HG02885 (cell line): ENCODE measurements at regions not wholly inside any gene's neighbourhood (a gene's known extent, or its start where the extent isn't known, plus 50 kb on each side); places are given as distances from the start of the nearest gene placed in this dataset.

Experiments
- ATAC-seq: cut with Tn5 transposase; IDR thresholded peaks from one replicate; pipeline ENCODE4 v1.9.1; 2021; ENCODE audit warnings: mild to moderate bottlenecking; ENCODE audit not compliant: unreplicated experiment, poor library complexity

DNA sequence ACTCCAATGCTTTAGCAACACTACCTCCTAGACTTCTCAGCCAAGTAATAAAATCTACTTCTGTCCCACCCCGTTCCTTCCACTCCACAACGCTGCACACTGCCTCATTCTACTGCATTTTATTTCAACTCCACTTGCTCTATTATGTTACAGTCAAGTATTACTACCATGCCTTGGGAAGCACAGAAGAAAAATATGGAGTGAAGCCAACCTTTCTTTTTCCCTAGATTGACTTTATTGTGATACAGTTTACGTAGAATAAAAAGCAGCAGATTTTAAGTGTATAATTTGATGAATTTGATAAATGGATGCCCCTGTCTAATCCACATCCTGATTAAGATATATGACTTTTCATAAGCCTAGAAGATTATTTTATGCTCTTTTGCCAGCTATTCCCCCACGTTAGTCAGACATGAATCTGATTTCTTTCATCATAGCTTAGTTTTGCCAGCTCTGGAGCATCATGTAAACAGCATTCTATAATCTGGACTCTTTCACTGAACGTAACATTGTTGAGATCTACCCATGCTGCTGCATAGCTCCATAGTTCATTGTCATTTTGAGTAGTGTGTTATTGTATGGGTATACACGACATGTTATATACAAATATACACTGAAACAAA lies 676.8 kb upstream of the RAB6C start:
- ATAC-seq: no peak

DNA sequence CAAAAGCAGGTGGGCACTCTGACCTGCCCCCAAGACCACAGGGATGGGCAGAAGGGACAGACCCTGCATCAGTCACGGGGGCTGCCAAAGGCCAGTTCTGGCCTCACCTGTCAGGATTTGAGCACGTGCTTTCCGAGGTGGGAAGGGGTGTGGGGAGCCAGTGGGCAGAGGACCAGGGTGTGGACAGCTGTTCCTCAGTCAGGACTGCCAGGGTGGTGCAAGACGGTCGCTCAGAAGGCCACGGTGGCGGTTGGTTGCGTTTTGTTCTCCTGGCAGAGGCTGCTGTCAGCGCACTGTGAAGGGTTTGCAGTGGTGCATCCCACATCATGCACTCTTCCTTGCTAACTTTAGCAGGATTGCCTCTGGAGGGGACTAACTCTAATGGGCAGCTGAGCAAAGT lies 665.3 kb upstream of the RAB6C start:
- ATAC-seq: no peak

DNA sequence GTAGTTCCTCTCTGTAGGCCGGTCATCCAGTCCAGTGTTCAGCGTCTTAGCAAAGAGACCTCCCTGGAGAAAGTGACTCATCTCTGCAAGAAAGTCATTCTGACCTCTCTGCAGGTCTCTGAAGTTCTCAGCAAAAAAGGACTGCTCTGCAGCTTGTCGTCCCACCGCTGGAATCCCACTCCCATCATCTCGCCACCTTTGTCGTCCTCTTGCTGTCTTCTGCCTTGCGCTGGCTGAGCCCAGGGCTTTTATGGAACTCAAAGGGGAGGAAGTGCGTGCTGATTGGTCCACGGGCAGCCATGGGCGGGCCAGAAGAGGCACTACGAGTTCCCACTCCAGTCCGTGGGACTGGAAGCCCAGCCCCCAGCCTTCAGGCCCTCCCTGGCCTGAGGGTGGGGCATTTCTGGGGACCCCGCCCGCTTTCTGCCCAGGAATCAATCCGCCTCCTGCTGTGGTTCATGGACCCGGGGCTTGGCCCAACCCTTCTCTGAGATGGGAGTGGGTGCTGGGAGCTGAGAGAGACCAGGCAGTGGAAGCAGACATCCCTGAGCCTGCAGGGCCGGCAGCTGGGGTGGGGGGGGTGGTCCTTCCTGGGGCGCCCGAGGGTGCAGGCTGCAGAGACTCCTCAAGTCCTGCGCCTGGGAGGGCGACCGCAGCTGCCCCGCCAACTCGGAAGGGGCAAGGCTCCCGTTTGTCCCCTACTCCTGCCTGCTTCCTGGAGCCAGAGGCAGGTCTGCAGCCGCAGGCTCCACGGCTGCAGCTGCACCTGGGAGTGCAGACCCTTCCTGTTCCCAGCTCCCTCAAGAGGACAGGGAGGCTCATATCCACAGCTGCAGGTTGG lies 660.7 kb upstream of the RAB6C start:
- ATAC-seq: no peak

GRCh38 chr2:129319422-129319717 lies 660.1 kb upstream of the RAB6C start:
- no peak for ATAC-seq

DNA sequence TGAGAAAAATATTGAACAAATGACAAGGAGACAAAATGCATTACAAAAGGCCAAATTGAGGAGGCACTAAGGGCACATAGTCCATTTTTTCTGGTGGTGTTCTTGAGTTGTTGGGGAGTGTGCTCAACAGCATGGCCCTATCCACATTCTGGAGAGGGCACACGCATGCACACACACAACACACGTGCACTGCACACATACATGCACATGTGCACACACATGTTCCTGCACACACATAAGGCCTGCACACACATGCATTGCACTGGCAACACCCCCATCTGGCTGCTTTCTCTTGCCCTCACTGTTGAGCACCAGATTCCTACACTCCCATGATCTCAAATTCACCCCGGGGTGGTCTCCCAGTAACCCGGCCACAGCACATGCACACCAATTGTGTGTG lies 659.2 kb upstream of the RAB6C start:
- ATAC-seq: no peak

DNA sequence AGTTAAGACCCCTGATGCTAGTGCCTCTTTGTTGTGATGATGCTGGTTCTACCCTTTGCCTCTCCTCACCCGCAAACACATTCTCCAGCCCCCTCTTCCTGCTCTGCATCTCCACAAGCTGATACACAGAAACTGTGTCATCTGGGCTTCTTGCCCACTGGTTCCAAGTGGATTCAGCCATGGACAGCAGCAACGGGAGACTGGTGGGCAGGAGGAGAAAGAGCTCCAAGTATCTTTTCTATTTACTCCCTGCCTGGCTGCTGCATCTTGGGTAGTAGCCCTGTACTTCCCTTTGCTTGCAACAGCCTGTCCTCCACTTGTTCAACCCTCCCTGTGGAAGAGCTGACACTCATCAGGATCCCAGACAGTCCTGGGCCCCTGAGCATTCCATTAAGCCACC lies 655.1 kb upstream of the RAB6C start:
- no peak for ATAC-seq

DNA sequence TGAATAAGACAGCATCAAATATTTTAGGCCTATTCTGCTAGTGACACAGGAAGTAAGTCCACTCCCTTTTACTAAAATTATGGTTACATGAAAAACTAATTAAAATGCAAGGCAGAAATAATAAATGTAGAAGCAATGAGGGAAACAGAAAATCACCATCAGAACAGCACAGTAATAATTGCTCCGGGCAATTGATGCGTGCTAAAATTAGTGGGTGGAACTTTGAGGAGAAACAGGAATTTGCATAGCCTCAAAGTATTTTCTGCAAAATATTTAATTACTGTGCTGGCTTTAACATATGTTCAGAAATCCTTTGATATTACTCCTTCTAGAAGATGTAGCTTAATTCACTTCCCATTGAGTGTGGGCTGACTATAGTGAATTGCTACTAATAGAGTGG lies 654.3 kb upstream of the RAB6C start:
- ATAC-seq: no peak

DNA sequence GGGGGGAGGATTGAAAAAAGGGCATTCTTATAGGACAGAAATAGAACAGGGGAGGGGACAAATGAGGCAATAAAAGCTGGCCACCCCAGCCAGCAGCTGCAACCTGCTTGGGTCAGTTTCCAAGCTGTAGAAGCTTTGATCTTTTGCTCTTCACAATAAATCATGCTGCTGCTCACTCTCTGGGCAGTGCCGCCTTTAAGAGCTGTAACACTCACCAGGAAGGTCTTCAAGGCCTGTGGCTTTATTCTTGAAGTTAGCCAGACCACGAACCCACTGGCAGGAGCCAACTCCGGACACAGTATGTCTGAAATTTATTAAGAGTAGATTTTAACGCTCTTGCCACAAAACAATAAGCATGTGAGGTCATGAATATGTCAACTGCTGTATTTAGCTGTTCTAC lies 649.9 kb upstream of the RAB6C start:
- ATAC-seq: no peak

GRCh38 chr2:129330504-129330903 lies 649.0 kb upstream of the RAB6C start:
- ATAC-seq: no peak

- no peak for ATAC-seq
Observed at GRCh38 chr2:129331638-129332037, 647.8 kb upstream of the RAB6C start.

- ATAC-seq: no peak
Observed at GRCh38 chr2:129334128-129334527, 645.3 kb upstream of the RAB6C start.

- no peak for ATAC-seq
Observed at GRCh38 chr2:129334696-129335410, 644.6 kb upstream of the RAB6C start.

GRCh38 chr2:129336276-129336675 lies 643.2 kb upstream of the RAB6C start:
- no peak for ATAC-seq

- ATAC-seq: no peak
Observed at GRCh38 chr2:129337076-129337475, 642.4 kb upstream of the RAB6C start.

- ATAC-seq: no peak
Observed at GRCh38 chr2:129345540-129345939, 633.9 kb upstream of the RAB6C start.

DNA sequence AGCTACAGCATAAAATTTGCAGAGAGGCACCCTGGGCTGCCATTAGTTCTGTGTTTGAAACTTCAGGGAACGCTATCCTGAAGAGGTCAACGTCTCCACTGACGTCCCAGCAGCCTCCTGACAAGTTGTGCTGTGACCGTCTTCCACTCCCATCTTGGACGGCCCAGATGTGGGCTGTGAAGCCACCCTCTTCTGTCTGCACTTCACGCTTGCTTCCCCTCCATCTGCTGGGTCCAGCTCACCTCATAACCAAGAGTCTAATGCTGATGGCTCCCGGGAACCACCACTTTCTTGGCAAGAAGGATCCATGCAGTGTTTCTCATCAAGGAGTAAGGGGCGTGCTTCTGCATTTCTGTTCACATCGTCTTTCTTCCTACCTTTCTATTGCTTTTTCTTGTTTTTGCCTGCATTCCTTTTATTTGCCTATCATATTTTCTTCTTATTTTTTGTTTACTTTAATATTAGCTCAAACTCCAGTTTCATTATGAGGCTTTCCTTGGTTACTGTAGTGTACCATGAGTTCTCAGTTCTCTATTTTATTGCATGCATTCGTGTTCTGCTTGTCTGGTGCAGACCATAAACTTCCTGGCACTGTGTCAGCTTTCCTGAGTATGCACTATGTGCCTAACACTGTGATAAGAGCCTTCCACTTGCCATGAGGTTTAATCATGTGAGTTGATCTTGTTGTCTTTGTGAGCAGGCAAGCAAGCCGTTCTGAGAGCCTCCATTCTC lies 631.8 kb upstream of the RAB6C start:
- peak; percentile 100 for ATAC-seq

DNA sequence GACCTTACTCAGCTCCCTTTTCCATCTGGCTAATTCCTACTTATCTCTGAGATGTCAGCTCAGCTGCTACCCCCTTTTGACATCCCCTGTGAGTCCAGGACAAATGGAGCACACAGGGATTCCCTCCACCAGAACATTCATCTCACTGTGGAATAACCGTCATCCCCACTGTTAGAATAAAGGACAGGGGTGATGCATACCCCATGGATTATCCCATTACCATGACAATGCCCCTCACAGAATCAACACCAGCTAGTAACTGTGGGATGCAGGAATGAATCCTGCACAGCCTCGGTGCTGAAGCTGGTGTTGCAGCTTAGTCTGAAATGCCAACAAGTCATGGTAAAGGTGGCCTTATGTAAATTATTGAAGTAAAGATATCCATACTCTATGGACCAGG lies 624.8 kb upstream of the RAB6C start:
- no peak for ATAC-seq

- ATAC-seq: no peak
Observed at GRCh38 chr2:129361688-129362087, 617.8 kb upstream of the RAB6C start.

GRCh38 chr2:129366263-129366662 lies 613.2 kb upstream of the RAB6C start:
- no peak for ATAC-seq

GRCh38 chr2:129367107-129367506 lies 612.4 kb upstream of the RAB6C start:
- no peak for ATAC-seq

DNA sequence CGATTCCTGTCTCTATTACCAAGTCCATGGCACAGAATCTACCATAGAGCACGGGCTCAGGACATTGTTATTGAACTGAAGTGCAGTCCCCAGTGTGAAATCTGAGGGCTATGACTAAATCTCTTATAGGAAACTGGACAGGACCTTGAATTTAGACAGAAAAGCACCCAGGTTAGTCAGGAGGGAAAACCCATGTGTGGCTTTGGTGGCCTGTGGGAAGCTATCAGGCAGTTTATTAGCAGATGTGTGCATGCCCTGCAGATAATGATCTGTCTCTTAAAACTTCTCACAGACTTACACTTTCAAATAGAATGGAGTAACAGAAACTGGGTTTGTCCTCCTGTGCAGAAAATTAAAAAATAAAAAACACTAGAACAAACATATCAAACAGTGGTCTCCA lies 610.0 kb upstream of the RAB6C start:
- ATAC-seq: peak; percentile 57
